ENCODE measurements at regions not wholly inside any gene's neighbourhood (a gene's known extent, or its start where the extent isn't known, plus 50 kb on each side); places are given as distances from the start of the nearest gene placed in this dataset.

DNA sequence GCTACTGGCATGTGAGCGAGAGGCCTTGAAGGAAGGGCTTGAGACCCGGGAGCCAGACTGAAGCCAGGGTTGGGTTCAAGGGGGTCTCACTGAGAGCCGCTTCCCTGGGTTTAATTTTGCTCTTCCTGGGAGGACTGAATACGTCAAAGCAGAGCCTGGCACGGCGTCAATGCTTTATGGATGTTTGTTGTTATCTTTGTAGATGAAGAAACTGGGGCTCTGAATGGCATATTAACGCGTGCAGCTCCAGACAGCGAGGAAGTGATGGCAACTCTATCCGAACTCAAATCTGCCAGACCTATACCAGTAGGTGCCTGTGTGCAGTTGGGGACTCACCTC lies 152.8 kb upstream of the PARP11 start:
- ATAC-seq = no peak
- peaks cover 38% of the 10 kb centered on the region for H3K4me1 Mint-ChIP-seq (ENCODE audit: low read depth)
- no peaks in the 10 kb centered on the region for H3K9me3 Mint-ChIP-seq
- no peaks in the 10 kb centered on the region for H3K27me3 Mint-ChIP-seq
- intact Hi-C loops (cut with micrococcal nuclease) = no loop called here
- ChIA-PET POLR2A (interaction anchor here (1.3 to 1.4 kb wide), 2 partner anchors 246 to 265 kb away, joined by 3 to 4 read pairs; no protein-coding TSS in a partner anchor), CTCF (interaction anchor here (1.0 to 5.9 kb wide), 4 partner anchors 12 to 140 kb away, joined by 3 to 30 read pairs (median 8); no protein-coding TSS in a partner anchor)
- TF ChIP-seq, protein P1, sequence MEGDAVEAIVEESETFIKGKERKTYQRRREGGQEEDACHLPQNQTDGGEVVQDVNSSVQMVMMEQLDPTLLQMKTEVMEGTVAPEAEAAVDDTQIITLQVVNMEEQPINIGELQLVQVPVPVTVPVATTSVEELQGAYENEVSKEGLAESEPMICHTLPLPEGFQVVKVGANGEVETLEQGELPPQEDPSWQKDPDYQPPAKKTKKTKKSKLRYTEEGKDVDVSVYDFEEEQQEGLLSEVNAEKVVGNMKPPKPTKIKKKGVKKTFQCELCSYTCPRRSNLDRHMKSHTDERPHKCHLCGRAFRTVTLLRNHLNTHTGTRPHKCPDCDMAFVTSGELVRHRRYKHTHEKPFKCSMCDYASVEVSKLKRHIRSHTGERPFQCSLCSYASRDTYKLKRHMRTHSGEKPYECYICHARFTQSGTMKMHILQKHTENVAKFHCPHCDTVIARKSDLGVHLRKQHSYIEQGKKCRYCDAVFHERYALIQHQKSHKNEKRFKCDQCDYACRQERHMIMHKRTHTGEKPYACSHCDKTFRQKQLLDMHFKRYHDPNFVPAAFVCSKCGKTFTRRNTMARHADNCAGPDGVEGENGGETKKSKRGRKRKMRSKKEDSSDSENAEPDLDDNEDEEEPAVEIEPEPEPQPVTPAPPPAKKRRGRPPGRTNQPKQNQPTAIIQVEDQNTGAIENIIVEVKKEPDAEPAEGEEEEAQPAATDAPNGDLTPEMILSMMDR (IDR thresholded peaks at IDR 0.05) = no peak
- H3K4me3 Mint-ChIP-seq = no peak overlapping the region
- no peak for DNase-seq
- no peaks in the 10 kb centered on the region for H3K36me3 Mint-ChIP-seq (ENCODE audit: low read depth)
- no peak overlapping the region for H3K27ac Mint-ChIP-seq

DNA sequence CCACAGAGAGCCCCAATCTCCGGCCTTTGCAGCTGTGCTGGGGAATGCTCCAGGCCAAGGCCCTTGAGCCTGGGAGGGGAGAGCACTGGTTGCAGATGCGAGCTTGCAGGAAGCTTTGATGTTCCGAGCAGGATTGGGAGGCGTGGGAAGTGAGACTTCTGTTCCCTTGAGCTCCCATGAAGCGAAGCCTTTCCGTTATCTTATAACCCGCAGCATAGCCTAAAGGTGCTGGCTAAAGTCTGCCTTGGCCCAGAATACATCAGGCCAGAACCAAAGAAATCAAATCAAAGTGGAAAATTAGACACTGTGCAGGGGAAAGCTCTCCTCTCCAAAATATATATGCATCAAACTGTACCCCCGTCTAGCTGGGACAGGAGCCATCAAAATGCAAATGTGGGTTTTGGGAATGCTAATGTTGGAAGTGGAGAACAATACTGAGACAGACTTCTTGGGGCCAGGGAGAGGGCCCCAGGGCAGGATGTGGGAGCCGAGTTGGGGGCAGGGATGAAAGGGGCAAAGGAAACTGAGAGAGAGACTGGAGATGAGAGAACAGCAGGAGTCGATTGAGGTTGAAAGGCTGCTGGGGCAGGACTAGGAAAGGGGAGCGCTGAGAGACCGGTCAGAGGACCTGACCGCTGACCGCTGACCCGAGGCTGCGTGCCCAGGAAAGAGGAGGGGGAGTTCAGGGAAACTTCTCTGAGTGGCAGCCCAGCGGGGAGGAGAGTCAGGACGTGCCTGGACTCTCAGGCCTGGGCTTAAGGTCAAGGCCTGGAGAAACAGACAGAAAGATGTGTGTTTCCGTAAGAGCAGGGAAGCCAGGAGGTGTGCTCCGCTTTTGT lies 152.2 kb upstream of the PARP11 start:
- Mint-ChIP-seq H3K9me3 (no peaks in the 10 kb centered on the region), H3K27ac (no peak overlapping the region)
- no peak for DNase-seq

DNA sequence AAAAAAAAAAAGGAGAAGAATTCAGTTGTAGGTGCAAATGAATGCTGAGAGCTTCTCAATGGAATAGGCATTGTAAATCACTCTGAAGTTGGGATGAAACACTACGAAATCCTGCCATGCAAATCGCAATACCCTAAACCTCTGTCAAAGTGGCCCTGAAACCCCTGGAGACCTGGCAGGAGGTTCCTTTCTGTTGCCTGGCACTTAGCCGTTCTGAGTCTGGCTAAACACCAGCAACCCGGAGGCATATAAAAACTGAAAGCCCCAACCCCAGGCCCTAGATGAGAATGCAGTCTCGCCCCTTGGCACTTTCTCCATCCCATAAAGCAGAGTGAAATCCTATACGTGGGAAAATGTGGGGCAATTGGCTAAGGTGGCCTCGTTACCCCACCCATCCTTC lies 151.5 kb upstream of the PARP11 start:
- CTCF ChIA-PET = no interaction called here
- TF ChIP-seq, protein P1 (IDR thresholded peaks at IDR 0.05) = no peak
- intact Hi-C loops (cut with micrococcal nuclease) = no loop called here
- Mint-ChIP-seq H3K4me1 (ENCODE audit: low read depth) (peaks cover 30% of the 10 kb centered on the region), H3K27me3 (no peaks in the 10 kb centered on the region), H3K9me3 (no peaks in the 10 kb centered on the region), H3K36me3 (ENCODE audit: low read depth) (no peaks in the 10 kb centered on the region), H3K4me3 (no peak overlapping the region), H3K27ac (no peak overlapping the region)
- no peak for DNase-seq
- POLR2A ChIA-PET = no interaction called here
- no peak for ATAC-seq

More for the DNA sequence above, 152.2 kb upstream of the PARP11 start:
- Mint-ChIP-seq H3K27me3 (no peaks in the 10 kb centered on the region), H3K36me3 (ENCODE audit: low read depth) (no peaks in the 10 kb centered on the region), H3K4me3 (no peak overlapping the region), H3K4me1 (ENCODE audit: low read depth) (peaks cover 34% of the 10 kb centered on the region)
- ATAC-seq = no peak
- intact Hi-C loops (cut with micrococcal nuclease) = no loop called here
- ChIA-PET POLR2A (interaction anchor here (0.6 to 1.3 kb wide), 2 partner anchors 253 to 266 kb away, joined by 3 read pairs; no protein-coding TSS in a partner anchor), CTCF (interaction anchor here (4.1 to 5.9 kb wide), 2 partner anchors 12 to 140 kb away, joined by 14 to 30 read pairs; no protein-coding TSS in a partner anchor)
- TF ChIP-seq, protein P1 (IDR thresholded peaks at IDR 0.05) = no peak

DNA sequence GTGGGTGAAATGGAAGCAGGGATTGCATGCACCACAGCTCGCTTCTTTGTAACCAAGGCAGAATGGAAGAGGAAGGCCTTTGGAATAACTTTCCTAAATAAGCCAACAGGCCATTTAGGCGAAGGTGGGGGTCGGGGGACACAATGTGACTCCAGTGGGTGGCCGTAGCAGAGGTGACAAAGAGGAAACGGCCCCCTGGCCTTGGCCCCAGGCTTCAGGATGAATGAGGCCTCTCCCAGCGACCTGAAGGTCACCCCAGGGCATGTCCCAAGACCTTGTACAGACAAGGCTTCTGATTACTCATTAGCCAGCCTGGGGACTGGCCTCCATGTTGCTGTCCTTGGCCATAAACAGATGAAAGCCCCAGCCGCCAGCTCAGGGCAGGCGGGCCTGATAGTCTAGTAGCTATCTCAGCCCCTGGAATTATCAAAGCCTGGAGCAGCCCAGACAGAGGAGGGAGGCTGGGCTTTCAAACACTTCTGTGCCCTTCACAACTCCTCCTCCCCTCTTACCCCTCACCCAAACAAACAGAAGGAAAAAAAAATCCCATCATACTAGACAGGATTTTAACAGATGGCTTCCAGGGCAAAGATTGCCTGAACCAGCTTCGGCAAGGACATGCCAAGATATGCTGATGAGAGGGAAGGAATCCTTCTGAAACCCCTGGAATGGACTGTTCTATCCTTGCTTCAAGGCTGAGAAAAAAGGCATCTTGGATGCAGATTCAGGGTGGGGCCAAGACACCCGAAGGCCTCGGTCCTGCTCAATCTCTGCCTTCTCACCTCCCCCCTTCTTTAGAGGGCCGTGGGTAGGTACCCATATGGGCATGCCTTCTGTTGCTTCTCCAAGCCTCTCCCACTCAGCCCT lies 142.3 kb upstream of the PARP11 start:
- no peaks in the 10 kb centered on the region for H3K36me3 Mint-ChIP-seq (ENCODE audit: low read depth)
- no peaks in the 10 kb centered on the region for H3K27me3 Mint-ChIP-seq
- no peaks in the 10 kb centered on the region for H3K4me1 Mint-ChIP-seq (ENCODE audit: low read depth)
- no peak overlapping the region for H3K27ac Mint-ChIP-seq
- intact Hi-C loops (cut with micrococcal nuclease) = no loop called here
- POLR2A ChIA-PET = interaction anchor here (0.6 to 1.2 kb wide), 2 partner anchors 25 to 726 kb away, joined by 3 to 4 read pairs; no protein-coding TSS in a partner anchor
- ATAC-seq (no peak), DNase-seq (no peak)
- no peaks in the 10 kb centered on the region for H3K9me3 Mint-ChIP-seq
- CTCF ChIA-PET = interaction anchor here (1.0 to 1.9 kb wide), 2 partner anchors 23 to 262 kb away, joined by 3 to 5 read pairs; no protein-coding TSS in a partner anchor
- TF ChIP-seq, protein P1 (IDR thresholded peaks at IDR 0.05) = no peak
- no peak overlapping the region for H3K4me3 Mint-ChIP-seq

Data from activated CD8-positive, alpha-beta T cell treated with anti-CD3 and anti-CD28 coated beads for 36 hours (primary cell).